ENCODE measurements at regions not wholly inside any gene's neighbourhood (a gene's known extent, or its start where the extent isn't known, plus 50 kb on each side); places are given as distances from the start of the nearest gene placed in this dataset.

DNA sequence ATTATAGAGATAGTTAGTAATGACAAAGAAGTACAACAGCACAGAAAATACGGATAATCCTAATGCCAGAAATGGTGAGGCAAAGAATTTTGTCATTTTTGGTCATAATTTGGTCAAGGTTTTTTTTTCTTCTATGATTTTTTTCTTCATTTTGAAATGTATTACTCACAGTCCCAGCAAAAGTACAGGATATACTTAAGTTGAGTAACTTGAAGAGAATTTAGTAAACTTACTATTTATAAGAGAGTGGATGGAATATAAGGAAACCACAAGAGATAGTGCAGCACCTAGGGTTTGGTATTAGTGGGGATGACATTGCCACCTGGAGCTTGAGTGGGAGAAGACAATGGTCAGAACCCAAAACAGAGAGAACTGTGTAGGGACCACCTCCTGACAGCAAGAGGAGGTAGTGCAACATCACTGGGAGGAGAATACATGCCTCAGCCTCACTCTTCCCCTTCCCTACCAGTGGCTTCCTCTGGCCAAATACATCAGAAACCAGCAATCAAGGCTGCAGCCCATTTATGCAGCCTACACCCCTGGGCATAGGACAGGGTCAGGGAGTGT is 434.5 kb upstream of the TRPC7 start:
- FAIRE-seq, result no peak
- DNase-seq (ENCODE audit: insufficient read length, low spot score), result no peak
- TF ChIP-seq TAF1 (IDR thresholded peaks at IDR 0.05; ENCODE audit: low read depth, low read length) (no peak), PAX5 (IDR thresholded peaks at IDR 0.05; ENCODE audit: insufficient read depth, low read length, severe bottlenecking) (no peak), POLR2A (IDR thresholded peaks at IDR 0.05; ENCODE audit: low read depth, low read length) (no peak), SPI1 (IDR thresholded peaks at IDR 0.05; ENCODE audit: low read depth, low read length) (no peak), POU2F2 (IDR thresholded peaks at IDR 0.05; ENCODE audit: low read depth, low read length) (no peak), POLR2AphosphoS5 (IDR thresholded peaks at IDR 0.05; ENCODE audit: low read depth, low read length) (no peak)

GRCh38 chr5:136793300-136793699 is 428.0 kb upstream of the TRPC7 start:
- DNase-seq (ENCODE audit: insufficient read length, low spot score) (no peak), FAIRE-seq (no peak)
- no peak for TF ChIP-seq POLR2A (IDR thresholded peaks at IDR 0.05; ENCODE audit: low read depth, low read length)
- TF ChIP-seq POLR2AphosphoS5 (IDR thresholded peaks at IDR 0.05; ENCODE audit: low read depth, low read length), result no peak
- TF ChIP-seq PAX5 (IDR thresholded peaks at IDR 0.05; ENCODE audit: insufficient read depth, low read length, severe bottlenecking), result no peak
- TF ChIP-seq TAF1 (IDR thresholded peaks at IDR 0.05; ENCODE audit: low read depth, low read length), result no peak
- no peak for TF ChIP-seq SPI1 (IDR thresholded peaks at IDR 0.05; ENCODE audit: low read depth, low read length)
- no peak for TF ChIP-seq POU2F2 (IDR thresholded peaks at IDR 0.05; ENCODE audit: low read depth, low read length)

DNA sequence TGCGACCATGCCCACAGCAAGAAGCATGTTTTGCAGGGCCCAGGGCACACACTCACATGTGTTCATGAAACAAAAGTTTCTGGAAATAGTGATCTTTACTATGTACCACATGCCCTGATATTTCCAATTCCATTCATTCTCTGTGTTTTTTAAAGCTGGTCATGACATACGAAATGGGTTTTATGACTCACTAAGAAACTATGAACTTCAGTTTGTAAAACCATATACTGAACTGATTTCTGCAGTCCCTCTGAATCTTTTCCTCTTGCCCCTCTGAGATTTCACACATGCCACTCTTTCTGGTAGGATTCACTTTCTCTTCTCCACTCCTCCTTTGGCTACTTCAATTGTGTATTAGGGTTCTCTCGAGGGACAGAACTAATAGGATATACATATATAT is 416.1 kb upstream of the TRPC7 start:
- FAIRE-seq, result no peak

DNA sequence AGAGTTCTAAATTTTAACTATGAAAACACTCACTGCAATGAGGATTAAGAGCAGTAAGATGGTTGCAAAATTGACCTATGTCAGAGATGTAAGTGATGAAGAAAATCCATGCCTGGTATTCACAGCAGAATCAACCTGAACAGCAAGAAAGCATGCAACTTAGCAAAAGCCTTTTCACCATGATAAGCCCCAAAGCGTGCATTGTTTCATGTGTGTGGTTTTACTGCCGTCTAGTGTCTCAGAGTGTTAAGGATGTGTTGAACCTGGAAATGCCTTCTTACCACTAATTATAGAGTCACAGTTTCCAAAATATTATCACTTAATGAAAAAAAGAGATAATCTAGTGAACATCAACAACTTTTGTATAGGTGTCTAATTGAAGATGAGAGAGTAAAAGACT is 415.2 kb upstream of the TRPC7 start:
- DNase-seq (ENCODE audit: insufficient read length, low spot score) (no peak), FAIRE-seq (no peak)
- TF ChIP-seq POLR2A (IDR thresholded peaks at IDR 0.05; ENCODE audit: low read depth, low read length), result no peak
- no peak for TF ChIP-seq SPI1 (IDR thresholded peaks at IDR 0.05; ENCODE audit: low read depth, low read length)
- no peak for TF ChIP-seq POLR2AphosphoS5 (IDR thresholded peaks at IDR 0.05; ENCODE audit: low read depth, low read length)
- no peak for TF ChIP-seq PAX5 (IDR thresholded peaks at IDR 0.05; ENCODE audit: insufficient read depth, low read length, severe bottlenecking)

More for the DNA sequence above, 416.1 kb upstream of the TRPC7 start:
- no peak for DNase-seq (ENCODE audit: insufficient read length, low spot score)
- TF ChIP-seq POLR2AphosphoS5 (IDR thresholded peaks at IDR 0.05; ENCODE audit: low read depth, low read length), result no peak
- TF ChIP-seq POLR2A (IDR thresholded peaks at IDR 0.05; ENCODE audit: low read depth, low read length), result no peak
- TF ChIP-seq TAF1 (IDR thresholded peaks at IDR 0.05; ENCODE audit: low read depth, low read length), result no peak
- TF ChIP-seq PAX5 (IDR thresholded peaks at IDR 0.05; ENCODE audit: insufficient read depth, low read length, severe bottlenecking), result no peak
- TF ChIP-seq SPI1 (IDR thresholded peaks at IDR 0.05; ENCODE audit: low read depth, low read length), result no peak
- no peak for TF ChIP-seq POU2F2 (IDR thresholded peaks at IDR 0.05; ENCODE audit: low read depth, low read length)

- FAIRE-seq (no peak), DNase-seq (ENCODE audit: insufficient read length, low spot score) (no peak)
- no peak for TF ChIP-seq TAF1 (IDR thresholded peaks at IDR 0.05; ENCODE audit: low read depth, low read length)
- TF ChIP-seq PAX5 (IDR thresholded peaks at IDR 0.05; ENCODE audit: insufficient read depth, low read length, severe bottlenecking), result no peak
- TF ChIP-seq POU2F2 (IDR thresholded peaks at IDR 0.05; ENCODE audit: low read depth, low read length), result no peak
- TF ChIP-seq SPI1 (IDR thresholded peaks at IDR 0.05; ENCODE audit: low read depth, low read length), result no peak
- no peak for TF ChIP-seq POLR2A (IDR thresholded peaks at IDR 0.05; ENCODE audit: low read depth, low read length)
Observed at GRCh38 chr5:136776022-136776927, 410.9 kb upstream of the TRPC7 start.

DNA sequence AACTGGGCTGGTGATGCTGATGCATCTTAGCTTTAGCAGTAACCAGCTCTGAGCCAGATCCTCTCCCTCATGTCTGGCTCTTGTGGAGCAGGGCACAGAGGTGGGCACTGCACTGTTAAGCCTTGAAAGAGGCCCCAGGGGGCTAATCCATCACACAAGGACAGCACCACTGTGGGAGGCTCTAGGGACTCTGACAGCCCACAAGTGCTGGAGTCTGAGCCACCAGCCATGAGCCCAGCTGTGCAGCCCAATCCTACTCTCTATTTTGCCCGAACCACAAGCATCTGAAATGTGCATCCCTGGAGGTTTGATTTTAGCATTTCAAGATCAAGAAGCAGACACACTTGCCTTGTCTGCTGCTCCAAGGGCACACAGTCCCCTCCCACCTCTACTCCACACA is 407.1 kb upstream of the TRPC7 start:
- FAIRE-seq (no peak), DNase-seq (ENCODE audit: insufficient read length, low spot score) (no peak)
- no peak for TF ChIP-seq PAX5 (IDR thresholded peaks at IDR 0.05; ENCODE audit: insufficient read depth, low read length, severe bottlenecking)
- TF ChIP-seq POLR2A (IDR thresholded peaks at IDR 0.05; ENCODE audit: low read depth, low read length), result no peak
- TF ChIP-seq POU2F2 (IDR thresholded peaks at IDR 0.05; ENCODE audit: low read depth, low read length), result no peak
- no peak for TF ChIP-seq POLR2AphosphoS5 (IDR thresholded peaks at IDR 0.05; ENCODE audit: low read depth, low read length)
- TF ChIP-seq TAF1 (IDR thresholded peaks at IDR 0.05; ENCODE audit: low read depth, low read length), result no peak

DNA sequence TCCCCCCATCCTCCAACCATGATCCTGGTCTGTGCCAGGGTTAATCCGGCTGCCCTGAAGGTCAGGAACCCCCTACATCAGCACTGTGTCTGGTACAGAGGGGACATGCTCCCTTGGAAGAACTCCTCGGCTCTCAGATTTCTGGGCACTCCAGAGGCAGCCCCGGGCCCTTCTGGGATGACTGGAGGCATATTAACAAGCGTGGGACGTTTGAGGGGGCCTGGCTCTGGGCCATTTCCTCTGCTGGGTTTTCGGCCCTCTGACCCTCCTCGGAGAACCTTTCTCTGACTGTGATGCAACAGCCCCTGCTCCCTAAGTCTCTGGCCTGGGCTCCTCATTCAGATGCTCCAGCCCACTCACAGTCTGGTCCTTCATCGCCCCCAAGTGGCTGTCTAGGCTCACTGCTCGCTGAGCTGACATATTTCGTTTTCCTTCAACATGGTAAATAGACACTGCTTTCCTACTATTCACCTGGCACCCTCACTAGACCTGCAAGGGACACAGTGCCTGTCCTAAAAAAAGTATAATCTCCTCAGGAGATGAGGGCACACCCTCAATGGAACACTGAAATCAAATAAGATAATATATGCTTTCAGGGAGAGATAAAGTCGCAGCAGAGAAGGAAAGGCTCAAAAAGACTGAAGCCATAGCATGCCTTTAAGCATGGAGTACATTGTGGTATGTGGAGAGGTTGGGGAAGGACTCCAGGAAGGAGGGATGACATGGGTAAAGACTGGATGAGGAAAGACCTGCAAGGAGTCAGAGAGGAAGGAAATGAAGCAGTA is 404.7 kb upstream of the TRPC7 start:
- DNase-seq (ENCODE audit: insufficient read length, low spot score), result peak; percentile 44
- no peak for TF ChIP-seq TAF1 (IDR thresholded peaks at IDR 0.05; ENCODE audit: low read depth, low read length)
- no peak for TF ChIP-seq POLR2AphosphoS5 (IDR thresholded peaks at IDR 0.05; ENCODE audit: low read depth, low read length)
- no peak for TF ChIP-seq SPI1 (IDR thresholded peaks at IDR 0.05; ENCODE audit: low read depth, low read length)
- FAIRE-seq, result peak; percentile 83

GRCh38 chr5:136769093-136769492 is 403.7 kb upstream of the TRPC7 start:
- no peak for FAIRE-seq
- DNase-seq (ENCODE audit: insufficient read length, low spot score), result no peak
- TF ChIP-seq PAX5 (IDR thresholded peaks at IDR 0.05; ENCODE audit: insufficient read depth, low read length, severe bottlenecking) (no peak), TAF1 (IDR thresholded peaks at IDR 0.05; ENCODE audit: low read depth, low read length) (no peak), POU2F2 (IDR thresholded peaks at IDR 0.05; ENCODE audit: low read depth, low read length) (no peak), POLR2A (IDR thresholded peaks at IDR 0.05; ENCODE audit: low read depth, low read length) (no peak), SPI1 (IDR thresholded peaks at IDR 0.05; ENCODE audit: low read depth, low read length) (no peak)

GRCh38 chr5:136768457-136768856 is 403.1 kb upstream of the TRPC7 start:
- no peak for DNase-seq (ENCODE audit: insufficient read length, low spot score)
- no peak for TF ChIP-seq TAF1 (IDR thresholded peaks at IDR 0.05; ENCODE audit: low read depth, low read length)
- TF ChIP-seq POLR2AphosphoS5 (IDR thresholded peaks at IDR 0.05; ENCODE audit: low read depth, low read length), result no peak
- TF ChIP-seq SPI1 (IDR thresholded peaks at IDR 0.05; ENCODE audit: low read depth, low read length), result no peak
- no peak for TF ChIP-seq POLR2A (IDR thresholded peaks at IDR 0.05; ENCODE audit: low read depth, low read length)
- no peak for FAIRE-seq

All from GM12891 (cell line).